Vagina (tissue), 2 donors: ENCODE measurements at regions not wholly inside any gene's neighbourhood (a gene's known extent, or its start where the extent isn't known, plus 50 kb on each side); places are given as distances from the start of the nearest gene placed in this dataset.

ENCODE experiments used
- POLR2A ChIP-seq, 2 donors: fragments of 450-650 bp; IDR thresholded peaks; one replicate each; pipeline ENCODE4 v1.6.1; 2017; ENCODE audit warnings: antibody characterized with exemption in 2 of 2, mild to moderate bottlenecking in 2 of 2, moderate library complexity in 2 of 2
- TF ChIP-seq, protein P1 (sequence below), 3 experiments: fragments of 450-650 bp in 2 of 3; fragments of 200-600 bp in 1 of 3; sonication (generic) in 1 of 3; IDR thresholded peaks; one replicate each; pipeline ENCODE4 v1.5.1; 2017 to 2019; ENCODE audit warnings: antibody characterized with exemption in 3 of 3, mild to moderate bottlenecking in 2 of 3, moderate library complexity in 2 of 3

DNA sequence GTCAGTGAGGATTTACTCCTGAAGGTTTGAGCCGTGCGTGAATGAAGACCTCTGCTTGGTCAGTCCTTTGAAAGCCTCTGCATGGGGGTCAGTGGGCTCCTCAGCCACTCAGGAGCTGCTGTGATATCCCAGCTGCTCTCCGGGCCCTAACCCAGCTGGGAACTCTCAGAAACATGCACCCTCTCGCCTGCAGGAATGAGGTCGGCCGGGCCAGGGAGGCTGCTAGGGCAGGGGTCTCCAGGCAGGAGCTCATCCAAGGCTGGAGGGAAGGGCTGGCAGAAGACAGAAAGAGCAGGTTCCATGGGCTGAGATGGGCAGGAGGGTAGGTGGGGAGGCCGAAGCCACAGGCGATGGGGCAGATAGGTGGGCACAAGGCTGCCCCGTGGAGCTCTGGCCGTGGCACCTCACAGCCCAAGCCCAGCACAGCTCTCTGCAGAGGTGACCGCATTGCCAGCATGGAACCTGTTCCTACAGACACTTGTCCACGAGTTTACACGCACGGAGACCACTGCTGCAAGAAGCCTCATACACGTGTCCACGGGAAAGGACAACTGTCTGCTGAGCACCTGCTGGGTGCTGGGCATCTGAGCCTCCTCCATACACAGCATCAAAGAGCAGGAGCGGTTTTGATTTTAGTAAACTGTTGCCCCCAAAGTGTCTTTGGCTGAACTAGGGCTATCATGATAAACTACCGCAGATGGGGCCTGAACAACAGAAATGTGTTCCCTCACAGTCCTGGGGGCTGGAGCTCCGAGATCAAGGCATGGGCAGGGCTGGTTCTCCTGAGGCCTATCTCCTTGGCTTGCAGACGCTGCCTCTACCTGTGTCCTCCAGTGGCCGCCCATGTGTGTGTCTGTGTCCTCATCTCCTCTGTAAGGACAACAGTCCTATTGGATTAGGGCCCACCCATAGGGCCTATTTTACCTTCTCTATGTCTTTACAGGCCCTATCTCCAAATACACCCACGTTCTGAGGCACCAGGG lies 85.2 kb upstream of the ADAMTS2 start:
- TF ChIP-seq, protein P1, sequence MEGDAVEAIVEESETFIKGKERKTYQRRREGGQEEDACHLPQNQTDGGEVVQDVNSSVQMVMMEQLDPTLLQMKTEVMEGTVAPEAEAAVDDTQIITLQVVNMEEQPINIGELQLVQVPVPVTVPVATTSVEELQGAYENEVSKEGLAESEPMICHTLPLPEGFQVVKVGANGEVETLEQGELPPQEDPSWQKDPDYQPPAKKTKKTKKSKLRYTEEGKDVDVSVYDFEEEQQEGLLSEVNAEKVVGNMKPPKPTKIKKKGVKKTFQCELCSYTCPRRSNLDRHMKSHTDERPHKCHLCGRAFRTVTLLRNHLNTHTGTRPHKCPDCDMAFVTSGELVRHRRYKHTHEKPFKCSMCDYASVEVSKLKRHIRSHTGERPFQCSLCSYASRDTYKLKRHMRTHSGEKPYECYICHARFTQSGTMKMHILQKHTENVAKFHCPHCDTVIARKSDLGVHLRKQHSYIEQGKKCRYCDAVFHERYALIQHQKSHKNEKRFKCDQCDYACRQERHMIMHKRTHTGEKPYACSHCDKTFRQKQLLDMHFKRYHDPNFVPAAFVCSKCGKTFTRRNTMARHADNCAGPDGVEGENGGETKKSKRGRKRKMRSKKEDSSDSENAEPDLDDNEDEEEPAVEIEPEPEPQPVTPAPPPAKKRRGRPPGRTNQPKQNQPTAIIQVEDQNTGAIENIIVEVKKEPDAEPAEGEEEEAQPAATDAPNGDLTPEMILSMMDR (IDR thresholded peaks at IDR 0.05) = no peak
- TF ChIP-seq POLR2A (IDR thresholded peaks at IDR 0.05) = no peak
